Neutrophil (primary cell): ENCODE measurements at regions not wholly inside any gene's neighbourhood (a gene's known extent, or its start where the extent isn't known, plus 50 kb on each side); places are given as distances from the start of the nearest gene placed in this dataset.
"Not testable (repeated sequence)": the region's sequence is repeated elsewhere in the genome, so short reads cannot be mapped to it uniquely, and the experiment has no call there.

Experiments
- H3K27ac ChIP-seq: fragments of 200-600 bp; sonication (generic); 2 replicates; pipeline ENCODE4 v1.5.1; 2016; ENCODE audit warnings: mild to moderate bottlenecking, moderate library complexity
- H3K27me3 ChIP-seq: fragments of 200-600 bp; sonication (generic); 2 replicates; pipeline ENCODE4 v1.6.0; 2016; ENCODE audit warnings: mild to moderate bottlenecking
- H3K36me3 ChIP-seq: fragments of 200-600 bp; sonication (generic); 2 replicates; pipeline ENCODE4 v1.5.1; 2017
- H3K4me1 ChIP-seq, 2 experiments: fragments of 200-600 bp in 1 of 2; sonication (generic) in 1 of 2; 1 replicate in 1 of 2; 2 replicates in 1 of 2; pipeline versions ENCODE4 v1.5.1 to v1.6.1; 2013 to 2016; ENCODE audit warnings: low read depth in 1 of 2, low read length in 1 of 2, mild to moderate bottlenecking in 1 of 2, moderate library complexity in 1 of 2; ENCODE audit not compliant: control insufficient read depth in 1 of 2, insufficient read depth in 1 of 2
- H3K4me3 ChIP-seq, 2 experiments: fragments of 200-600 bp in 1 of 2; sonication (generic) in 1 of 2; 1 replicate in 1 of 2; 2 replicates in 1 of 2; pipeline ENCODE4 v1.5.1; 2013 to 2016; ENCODE audit warnings: low read depth in 1 of 2, low read length in 1 of 2, mild to moderate bottlenecking in 1 of 2, moderate library complexity in 1 of 2
- H3K9me3 ChIP-seq: fragments of 200-600 bp; sonication (generic); 2 replicates; pipeline ENCODE4 v1.5.1; 2016
- TF ChIP-seq, protein P1 (sequence below): fragments of 200-600 bp; sonication (generic); IDR thresholded peaks from 2 replicates; pipeline ENCODE4 v1.5.1; 2016; ENCODE audit warnings: antibody characterized with exemption

DNA sequence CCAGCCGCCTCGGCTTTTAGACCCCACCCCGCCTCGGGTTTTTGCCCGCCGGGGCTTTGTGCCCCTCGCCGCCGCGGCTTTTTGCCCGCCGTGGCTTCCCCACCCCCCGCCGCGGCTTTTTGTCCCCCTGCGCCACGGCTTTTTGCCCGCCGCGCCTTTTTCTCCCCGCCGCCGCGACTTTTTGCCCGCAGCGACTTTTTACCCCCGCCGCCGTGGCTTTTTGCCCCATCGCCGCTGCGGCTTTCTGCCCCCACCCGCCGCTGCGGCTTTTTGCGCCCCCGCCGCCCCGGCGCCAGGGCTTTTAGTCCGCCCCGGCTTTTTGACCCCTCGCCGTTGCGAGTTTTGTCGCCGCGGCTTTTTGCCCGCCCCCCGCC is 474.4 kb downstream of the FAM72C start:
- Histone ChIP-seq H3K9me3 (no peaks in the 10 kb centered on the region), H3K27me3 (peaks cover 26% of the 10 kb centered on the region), H3K4me3 (no peak overlapping the region), H3K4me1 (no peaks in the 10 kb centered on the region), H3K27ac (no peak overlapping the region), H3K36me3 (no peaks in the 10 kb centered on the region)
- TF ChIP-seq, protein P1, sequence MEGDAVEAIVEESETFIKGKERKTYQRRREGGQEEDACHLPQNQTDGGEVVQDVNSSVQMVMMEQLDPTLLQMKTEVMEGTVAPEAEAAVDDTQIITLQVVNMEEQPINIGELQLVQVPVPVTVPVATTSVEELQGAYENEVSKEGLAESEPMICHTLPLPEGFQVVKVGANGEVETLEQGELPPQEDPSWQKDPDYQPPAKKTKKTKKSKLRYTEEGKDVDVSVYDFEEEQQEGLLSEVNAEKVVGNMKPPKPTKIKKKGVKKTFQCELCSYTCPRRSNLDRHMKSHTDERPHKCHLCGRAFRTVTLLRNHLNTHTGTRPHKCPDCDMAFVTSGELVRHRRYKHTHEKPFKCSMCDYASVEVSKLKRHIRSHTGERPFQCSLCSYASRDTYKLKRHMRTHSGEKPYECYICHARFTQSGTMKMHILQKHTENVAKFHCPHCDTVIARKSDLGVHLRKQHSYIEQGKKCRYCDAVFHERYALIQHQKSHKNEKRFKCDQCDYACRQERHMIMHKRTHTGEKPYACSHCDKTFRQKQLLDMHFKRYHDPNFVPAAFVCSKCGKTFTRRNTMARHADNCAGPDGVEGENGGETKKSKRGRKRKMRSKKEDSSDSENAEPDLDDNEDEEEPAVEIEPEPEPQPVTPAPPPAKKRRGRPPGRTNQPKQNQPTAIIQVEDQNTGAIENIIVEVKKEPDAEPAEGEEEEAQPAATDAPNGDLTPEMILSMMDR, result no peak

DNA sequence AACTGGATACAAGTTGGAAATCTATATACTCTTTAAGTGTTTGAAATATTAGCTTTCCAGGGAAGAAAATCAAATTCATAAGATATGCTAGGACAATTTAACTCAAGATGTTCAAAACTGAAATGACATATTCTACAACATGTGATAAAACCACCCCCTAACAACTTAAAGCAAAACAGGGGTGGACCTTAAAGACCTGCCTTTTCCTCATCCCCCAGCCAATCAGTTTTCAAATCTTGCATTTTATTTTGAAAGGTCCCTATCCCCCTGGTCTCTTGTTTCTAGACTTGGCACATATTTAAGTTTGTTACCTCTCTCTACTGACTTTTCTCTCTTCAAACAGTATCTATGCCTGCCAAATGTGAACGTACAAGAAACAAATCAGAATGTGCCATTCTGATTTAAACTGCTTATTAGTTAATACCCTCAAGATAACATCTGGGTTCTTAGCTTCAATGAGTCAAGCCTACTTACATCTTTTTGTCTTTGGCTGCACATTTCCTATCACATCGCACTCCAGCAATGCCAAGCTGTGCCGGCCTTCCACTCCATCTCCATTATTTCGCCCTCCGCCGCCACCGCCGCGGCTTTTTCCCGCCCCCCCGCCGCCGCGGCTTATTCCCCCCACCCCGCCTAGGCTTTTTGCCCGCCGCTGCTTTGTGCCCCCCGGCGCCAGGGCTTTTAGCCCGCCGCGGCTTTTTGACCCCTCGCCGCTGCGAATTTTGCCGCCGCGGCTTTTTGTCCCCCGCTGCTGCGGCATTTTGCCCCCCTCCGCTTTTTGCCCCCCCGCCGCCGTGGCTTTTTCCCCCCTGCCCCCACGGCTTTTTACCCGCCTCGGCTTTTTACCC is 475.0 kb downstream of the FAM72C start:
- peaks cover 26% of the 10 kb centered on the region for H3K27me3 ChIP-seq
- H3K27ac ChIP-seq, H3K4me3 ChIP-seq, H3K9me3 ChIP-seq, H3K36me3 ChIP-seq, H3K4me1 ChIP-seq: not testable (repeated sequence)
